Naive thymus-derived CD8-positive, alpha-beta T cell (primary cell): ENCODE measurements at regions not wholly inside any gene's neighbourhood (a gene's known extent, or its start where the extent isn't known, plus 50 kb on each side); places are given as distances from the start of the nearest gene placed in this dataset.
A peak's percentile ranks its signal among the peaks of the same experiment; 100 is the strongest.
"Not testable (repeated sequence)": the region's sequence is repeated elsewhere in the genome, so short reads cannot be mapped to it uniquely, and the experiment has no call there.

Experiments
- ATAC-seq, 2 donors: fragments of 150-1000 bp; cut with Tn5 transposase in 1 of 2; sonication (Bioruptor Pico), chemical (Tn5 transposase) in 1 of 2; 1 replicate in 1 of 2; 2 replicates in 1 of 2; pipeline ENCODE4 v1.10.0; 2021; ENCODE audit warnings: mild to moderate bottlenecking in 2 of 2, moderate library complexity in 2 of 2
- POLR2A ChIA-PET: fragments of 350-600 bp; sonication (Branson Sonifier 250); formaldehyde crosslinking; loops from one replicate; lab custom pipeline; 2021; ENCODE audit warnings: antibody characterized with exemption; lab: Charles Lee
- DNase-seq, 10 donors: peaks; one replicate each; pipeline versions ENCODE4 v3.0.0 to v3.0.0-alpha.2; 2020 to 2022
- H3K27ac Mint-ChIP-seq, 10 donors: one replicate each; pipeline ENCODE4 v1.8.0; 2020 to 2022; ENCODE audit warnings: mild to moderate bottlenecking in 10 of 10, mixed read lengths in 10 of 10, moderate library complexity in 4 of 10, inconsistent platforms in 1 of 10
- H3K27me3 Mint-ChIP-seq, 5 donors: one replicate each; pipeline ENCODE4 v1.8.0; 2021 to 2022; ENCODE audit warnings: mixed read lengths in 5 of 5
- H3K36me3 Mint-ChIP-seq, 3 donors: one replicate each; pipeline ENCODE4 v1.8.0; 2020 to 2022; ENCODE audit warnings: mixed read lengths in 3 of 3, mild to moderate bottlenecking in 2 of 3, inconsistent platforms in 1 of 3
- H3K4me1 Mint-ChIP-seq, 4 donors: one replicate each; pipeline ENCODE4 v1.8.0; 2021 to 2022; ENCODE audit warnings: mixed read lengths in 4 of 4
- H3K4me3 Mint-ChIP-seq, 10 donors: one replicate each; pipeline ENCODE4 v1.8.0; 2020 to 2022; ENCODE audit warnings: mild to moderate bottlenecking in 10 of 10, mixed read lengths in 10 of 10, moderate library complexity in 6 of 10, inconsistent platforms in 1 of 10
- H3K9me3 Mint-ChIP-seq, 9 donors: one replicate each; pipeline ENCODE4 v1.8.0; 2020 to 2022; ENCODE audit warnings: mixed read lengths in 9 of 9, mild to moderate bottlenecking in 3 of 9, inconsistent platforms in 1 of 9, moderate library complexity in 1 of 9

GRCh38 chr21:24470852-24471251, 1136.4 kb downstream of the MRPL39 start:
- Mint-ChIP-seq H3K27ac (no peak overlapping the region), H3K4me3 (no peak overlapping the region), H3K36me3 (peaks cover 0 to 5% (median 2%) of the 10 kb centered on the region in 3 donors), H3K9me3 (peaks cover 0 to 8% (median 3%) of the 10 kb centered on the region in 9 donors), H3K27me3 (no peaks in the 10 kb centered on the region), H3K4me1 (no peaks in the 10 kb centered on the region)
- no peak for ATAC-seq
- DNase-seq: no peak
- POLR2A ChIA-PET: no interaction called here

DNA sequence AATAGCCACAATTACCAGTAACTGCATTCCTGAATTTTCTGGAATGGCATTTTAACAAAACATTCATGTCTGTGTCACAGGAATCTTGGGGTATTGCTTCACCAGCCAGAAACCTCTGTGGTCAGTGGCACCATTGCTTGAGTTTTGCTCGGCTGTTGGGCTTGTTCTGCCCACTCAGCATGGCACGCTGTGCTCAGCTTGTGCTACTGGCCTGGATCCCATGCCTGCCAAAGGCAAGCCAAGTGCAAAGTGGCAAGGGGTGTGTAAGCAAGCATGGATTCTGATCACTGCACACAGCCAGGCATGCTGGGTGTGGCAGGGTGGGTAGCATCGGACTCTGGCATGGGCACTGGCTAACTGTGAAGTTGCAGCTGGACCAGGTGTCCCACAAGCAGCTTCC, 1150.9 kb downstream of the MRPL39 start:
- no peaks in the 10 kb centered on the region for H3K27me3 Mint-ChIP-seq
- no peak overlapping the region for H3K4me3 Mint-ChIP-seq
- DNase-seq (no peak), ATAC-seq (no peak)
- no peaks in the 10 kb centered on the region for H3K9me3 Mint-ChIP-seq
- H3K27ac Mint-ChIP-seq: no peak overlapping the region
- no peaks in the 10 kb centered on the region for H3K4me1 Mint-ChIP-seq
- no peaks in the 10 kb centered on the region for H3K36me3 Mint-ChIP-seq
- POLR2A ChIA-PET: no interaction called here

DNA sequence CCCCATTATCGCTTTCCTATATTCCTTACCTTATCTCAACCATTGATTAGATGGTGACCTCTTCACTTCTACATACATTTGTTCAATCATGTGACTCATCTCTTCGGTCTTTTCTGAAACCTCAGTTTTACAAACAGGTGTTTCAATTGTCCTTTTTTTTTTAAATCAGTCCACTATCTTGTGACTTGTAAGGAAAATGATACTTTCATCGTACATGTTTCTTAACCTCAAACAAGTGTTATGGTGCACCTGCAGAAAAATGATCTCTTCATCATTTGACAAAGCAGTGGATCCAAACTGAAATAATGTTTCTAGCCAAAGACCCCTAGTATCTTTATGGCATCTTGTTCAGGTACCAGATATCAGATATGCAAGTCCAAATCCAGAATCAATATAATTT, 1157.2 kb downstream of the MRPL39 start:
- peaks cover 0 to 7% (median 0%) of the 10 kb centered on the region in 9 donors for H3K9me3 Mint-ChIP-seq
- no peaks in the 10 kb centered on the region for H3K4me1 Mint-ChIP-seq
- DNase-seq (no peak), ATAC-seq (no peak)
- H3K27ac Mint-ChIP-seq: no peak overlapping the region
- no peaks in the 10 kb centered on the region for H3K27me3 Mint-ChIP-seq
- H3K36me3 Mint-ChIP-seq: peaks cover 0 to 19% (median 15%) of the 10 kb centered on the region in 3 donors
- no peak overlapping the region for H3K4me3 Mint-ChIP-seq
- POLR2A ChIA-PET: no interaction called here

- peaks cover 0 to 2% (median under 1%) of the 10 kb centered on the region in 4 donors for H3K4me1 Mint-ChIP-seq
- POLR2A ChIA-PET: no interaction called here
- no peaks in the 10 kb centered on the region for H3K27me3 Mint-ChIP-seq
- no peak overlapping the region for H3K4me3 Mint-ChIP-seq
- peaks cover 16 to 54% (median 45%) of the 10 kb centered on the region in 3 donors for H3K36me3 Mint-ChIP-seq
- H3K9me3 Mint-ChIP-seq: peaks cover 0 to 13% (median 0%) of the 10 kb centered on the region in 9 donors
- ATAC-seq: no peak
- no peak overlapping the region for H3K27ac Mint-ChIP-seq
- DNase-seq: no peak
These were observed 1161.8 kb downstream of the MRPL39 start for GRCh38 chr21:24445517-24445916.

DNA sequence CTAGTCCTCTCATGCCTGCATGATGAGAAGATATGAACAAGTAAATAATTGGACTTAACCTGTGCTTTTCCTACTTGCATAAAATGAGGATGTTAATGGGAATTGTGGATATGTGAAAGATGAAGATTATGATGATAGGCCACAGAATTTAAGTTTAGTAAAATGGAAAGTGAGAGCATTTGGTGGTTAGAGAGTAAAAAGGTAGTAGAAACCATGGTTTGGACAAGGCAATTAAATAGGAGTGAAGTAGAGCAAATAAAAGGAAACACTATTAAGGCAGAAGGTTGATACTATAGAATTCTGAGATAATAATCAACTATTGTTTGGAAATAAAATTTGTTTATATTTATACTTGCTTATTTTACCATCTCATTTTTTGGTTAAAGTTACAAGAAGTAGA, 1162.5 kb downstream of the MRPL39 start:
- ATAC-seq (no peak), DNase-seq (no peak)
- POLR2A ChIA-PET: no interaction called here
- Mint-ChIP-seq H3K27ac (no peak overlapping the region), H3K27me3 (no peaks in the 10 kb centered on the region), H3K9me3 (peaks cover 0 to 13% (median 0%) of the 10 kb centered on the region in 9 donors), H3K4me3 (no peak overlapping the region), H3K4me1 (peaks cover 0 to 2% (median under 1%) of the 10 kb centered on the region in 4 donors), H3K36me3 (peaks cover 20 to 59% (median 47%) of the 10 kb centered on the region in 3 donors)

- no peaks in the 10 kb centered on the region for H3K27me3 Mint-ChIP-seq
- DNase-seq (no peak), ATAC-seq (no peak)
- POLR2A ChIA-PET: no interaction called here
- H3K9me3 Mint-ChIP-seq: peaks cover 0 to 13% (median 8%) of the 10 kb centered on the region in 9 donors
- peaks cover 6 to 12% (median 6%) of the 10 kb centered on the region in 4 donors for H3K4me1 Mint-ChIP-seq
- peaks cover 13 to 42% (median 29%) of the 10 kb centered on the region in 3 donors for H3K36me3 Mint-ChIP-seq
- peak overlapping the region in 1 of 10 donors; percentile 6 for H3K27ac Mint-ChIP-seq
- H3K4me3 Mint-ChIP-seq: no peak overlapping the region
These were observed 1171.0 kb downstream of the MRPL39 start for GRCh38 chr21:24436236-24436635.

- Mint-ChIP-seq H3K27ac (peak overlapping the region; percentile 81 to 94 (median 88)), H3K36me3 (peaks cover 0 to 5% (median 0%) of the 10 kb centered on the region in 3 donors), H3K4me3 (peak overlapping the region; percentile 82 to 94 (median 89)), H3K4me1 (peaks cover 6 to 33% (median 20%) of the 10 kb centered on the region in 4 donors), H3K9me3 (peaks cover 0 to 4% (median 0%) of the 10 kb centered on the region in 9 donors), H3K27me3 (peaks cover 0 to 9% (median 1%) of the 10 kb centered on the region in 5 donors)
- DNase-seq: peak in 6 of 10 donors; percentile 3 to 54 (median 18)
- ATAC-seq: peak; percentile 91 to 93
- POLR2A ChIA-PET: no interaction called here
These were observed 1178.6 kb downstream of the MRPL39 start for GRCh38 chr21:24428591-24429199.

- Mint-ChIP-seq H3K27ac (no peak overlapping the region), H3K4me3 (no peak overlapping the region), H3K9me3 (peaks cover 0 to 16% (median 10%) of the 10 kb centered on the region in 9 donors), H3K36me3 (peaks cover 0 to 14% (median 2%) of the 10 kb centered on the region in 3 donors), H3K27me3 (peaks cover 0 to 9% (median 1%) of the 10 kb centered on the region in 5 donors), H3K4me1 (peaks cover 3 to 15% (median 10%) of the 10 kb centered on the region in 4 donors)
- ATAC-seq (no peak), DNase-seq (no peak)
- POLR2A ChIA-PET: no interaction called here
These were observed 1182.5 kb downstream of the MRPL39 start for GRCh38 chr21:24424776-24425175.

- Mint-ChIP-seq H3K27me3 (peaks cover 0 to 9% (median 1%) of the 10 kb centered on the region in 5 donors), H3K4me1 (peaks cover under 1 to 9% (median 5%) of the 10 kb centered on the region in 4 donors), H3K36me3 (peaks cover 0 to 16% (median 8%) of the 10 kb centered on the region in 3 donors), H3K4me3 (no peak overlapping the region), H3K9me3 (peaks cover 0 to 23% (median 16%) of the 10 kb centered on the region in 9 donors), H3K27ac (no peak overlapping the region)
- ATAC-seq (no peak), DNase-seq (no peak)
- POLR2A ChIA-PET: no interaction called here
These were observed 1183.7 kb downstream of the MRPL39 start for GRCh38 chr21:24423546-24423945.

DNA sequence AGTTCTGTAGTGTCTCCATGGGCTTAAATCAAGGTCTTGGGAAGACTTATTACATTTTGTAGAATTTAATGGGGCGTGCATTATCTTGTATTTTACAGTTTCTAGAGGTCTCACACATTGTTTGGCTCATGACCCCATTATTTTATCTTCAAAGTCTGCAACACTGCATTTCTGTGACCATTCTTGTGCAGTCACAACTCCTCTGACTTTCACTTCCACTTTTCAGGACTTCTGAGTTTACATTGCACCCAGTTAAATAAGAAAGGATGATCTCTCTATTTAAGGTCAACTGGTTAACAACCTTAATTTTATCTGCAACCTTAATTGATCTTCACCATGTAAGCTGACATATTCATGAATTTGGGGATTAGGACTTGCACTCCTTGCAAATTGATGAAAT, 1186.6 kb downstream of the MRPL39 start:
- Mint-ChIP-seq H3K4me1 (peaks cover 0 to 3% (median 0%) of the 10 kb centered on the region in 4 donors), H3K27me3 (peaks cover 0 to 7% (median 1%) of the 10 kb centered on the region in 5 donors), H3K36me3 (peaks cover 0 to 14% (median 8%) of the 10 kb centered on the region in 3 donors), H3K9me3 (peaks cover 0 to 29% (median 12%) of the 10 kb centered on the region in 9 donors), H3K4me3 (no peak overlapping the region), H3K27ac (no peak overlapping the region)
- ATAC-seq (no peak), DNase-seq (no peak)
- POLR2A ChIA-PET: no interaction called here

GRCh38 chr21:24419641-24420040, 1187.6 kb downstream of the MRPL39 start:
- H3K27ac Mint-ChIP-seq, POLR2A ChIA-PET: not testable (repeated sequence)

DNA sequence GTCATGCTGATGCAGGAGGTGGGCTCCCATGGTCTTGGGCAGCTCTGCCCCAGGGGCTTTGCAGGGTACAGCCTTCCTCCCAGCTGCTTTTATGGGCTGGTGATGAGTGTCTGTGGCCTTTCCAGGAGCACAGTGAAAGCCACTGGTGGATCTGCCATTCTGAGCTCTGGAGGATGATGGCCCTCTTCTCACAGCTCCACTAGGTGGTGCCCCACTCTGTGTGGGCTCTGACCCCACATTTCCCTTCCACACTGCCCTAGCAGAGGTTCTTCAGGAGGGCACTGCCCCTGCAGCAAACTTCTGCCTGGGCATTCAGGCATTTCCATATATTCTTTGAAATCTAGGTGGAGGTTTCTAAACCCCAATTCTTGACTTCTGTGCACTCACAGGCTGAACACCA, 1188.6 kb downstream of the MRPL39 start:
- Mint-ChIP-seq H3K27me3 (no peaks in the 10 kb centered on the region), H3K27ac (no peak overlapping the region), H3K4me3 (no peak overlapping the region)

More at GRCh38 chr21:24419641-24420040, 1187.6 kb downstream of the MRPL39 start:
- DNase-seq, H3K4me1 Mint-ChIP-seq, ATAC-seq, H3K4me3 Mint-ChIP-seq, H3K27me3 Mint-ChIP-seq: not testable (repeated sequence)
- Mint-ChIP-seq H3K9me3 (peaks cover 0 to 29% (median 12%) of the 10 kb centered on the region in 9 donors), H3K36me3 (peaks cover 0 to 14% (median 8%) of the 10 kb centered on the region in 3 donors)

DNA sequence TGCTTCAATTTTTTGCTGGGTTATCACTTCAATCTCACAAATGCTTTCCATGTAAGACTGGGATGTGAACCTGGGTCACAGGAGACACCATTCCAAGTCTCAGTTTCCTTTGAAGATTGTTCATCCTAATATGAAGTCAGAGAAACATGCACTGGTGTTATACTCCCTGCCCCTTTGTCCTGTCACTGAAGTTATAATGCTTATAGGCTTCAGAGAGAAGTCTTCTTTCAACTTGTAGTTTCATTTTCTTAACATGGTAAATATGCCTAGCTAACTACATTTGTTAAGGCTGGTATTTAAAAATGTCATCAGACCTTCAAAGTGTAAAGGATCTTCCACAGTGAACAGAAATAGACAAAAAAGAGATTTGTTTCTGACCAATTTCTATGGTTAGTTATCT, 1195.9 kb downstream of the MRPL39 start:
- Mint-ChIP-seq H3K9me3 (no peaks in the 10 kb centered on the region), H3K4me1 (peaks cover 0 to 4% (median 2%) of the 10 kb centered on the region in 4 donors), H3K27ac (no peak overlapping the region), H3K4me3 (no peak overlapping the region), H3K36me3 (no peaks in the 10 kb centered on the region), H3K27me3 (no peaks in the 10 kb centered on the region)
- POLR2A ChIA-PET: no interaction called here
- DNase-seq (no peak), ATAC-seq (no peak)

More for the DNA sequence above, 1188.6 kb downstream of the MRPL39 start:
- DNase-seq (no peak), ATAC-seq (no peak)
- Mint-ChIP-seq H3K9me3 (peaks cover 0 to 28% (median 12%) of the 10 kb centered on the region in 9 donors), H3K36me3 (peaks cover 0 to 14% (median 8%) of the 10 kb centered on the region in 3 donors), H3K4me1 (peaks cover 0 to 1% (median 0%) of the 10 kb centered on the region in 4 donors)
- POLR2A ChIA-PET: no interaction called here
